HPDE6-E6E7 (cell line): ENCODE measurements at regions not wholly inside any gene's neighbourhood (a gene's known extent, or its start where the extent isn't known, plus 50 kb on each side); places are given as distances from the start of the nearest gene placed in this dataset.

Experiments
- DNase-seq: peaks from one replicate; pipeline ENCODE4 v3.0.0; 2011; ENCODE audit warnings: missing footprints; ENCODE audit errors: extremely low spot score

DNA sequence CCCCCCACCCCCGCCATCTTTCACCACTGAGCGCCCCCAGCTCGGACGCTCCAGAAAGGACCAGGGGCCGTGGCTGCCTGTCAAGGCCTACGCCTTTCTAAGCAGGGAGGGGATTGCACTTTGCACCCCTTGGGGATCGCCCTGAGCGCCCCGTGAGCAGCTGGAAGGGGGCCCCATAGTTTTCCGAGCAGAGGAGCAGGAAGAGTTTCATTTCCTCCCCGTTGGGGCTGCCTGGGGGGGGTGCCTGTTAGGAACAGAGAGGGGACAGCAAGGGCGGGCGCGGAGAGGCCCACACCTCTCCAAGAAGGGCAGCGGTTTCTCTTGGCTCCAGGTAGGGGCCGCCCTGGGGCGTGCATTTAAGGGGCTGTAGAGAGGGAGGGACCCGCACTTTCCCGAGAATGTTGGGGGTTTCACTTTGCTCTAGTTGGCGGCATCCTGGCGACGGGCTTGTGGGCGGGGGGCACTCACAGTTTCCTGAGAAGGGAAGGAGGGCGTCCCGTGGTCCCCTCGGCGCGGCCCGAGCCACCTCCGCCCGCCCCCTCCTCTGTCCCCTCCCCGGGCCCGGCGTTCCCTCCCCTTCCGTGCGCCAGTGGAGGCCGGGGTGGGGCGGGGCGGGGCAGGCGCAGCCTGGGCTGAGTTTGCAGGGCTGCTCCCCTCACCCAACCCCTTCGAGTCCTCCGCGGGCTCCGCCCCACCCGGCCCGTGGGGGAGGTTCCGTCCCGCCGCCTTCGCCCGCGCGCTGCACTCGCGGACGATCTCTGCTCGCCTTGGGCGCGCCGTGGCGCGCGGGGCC is 82.3 kb upstream of the CD99 start:
- DNase-seq: peak; percentile 46

- no peak for DNase-seq
Measured at GRCh38 chrX:2607113-2607512, 84.0 kb upstream of the CD99 start.

DNA sequence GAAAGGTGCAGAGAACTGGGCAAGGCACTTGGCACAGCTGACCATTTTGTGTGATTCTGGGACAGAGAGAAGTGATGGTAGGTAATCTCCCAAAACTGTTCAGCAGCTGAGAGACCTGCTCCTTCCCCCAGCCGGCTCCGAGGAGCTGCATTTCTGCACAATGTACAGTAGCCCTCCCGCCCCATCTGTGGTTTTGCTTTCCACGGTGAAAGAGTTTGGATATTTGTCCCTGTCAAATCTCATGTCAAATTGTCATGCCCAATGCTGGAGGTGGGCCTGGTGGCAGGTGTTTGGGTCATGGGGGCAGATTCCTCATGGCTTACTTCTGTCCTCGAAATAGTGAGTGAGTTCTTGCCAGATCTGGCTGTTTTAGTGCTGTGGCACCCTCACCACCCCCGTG is 90.5 kb upstream of the CD99 start:
- no peak for DNase-seq

- no peak for DNase-seq
Measured at GRCh38 chrX:2596555-2597255, 94.4 kb upstream of the CD99 start.

GRCh38 chrX:2596045-2596444 is 95.0 kb upstream of the CD99 start:
- no peak for DNase-seq

GRCh38 chrX:2595258-2595657 is 94.5 kb upstream of the DHRSX start:
- DNase-seq: no peak

DNA sequence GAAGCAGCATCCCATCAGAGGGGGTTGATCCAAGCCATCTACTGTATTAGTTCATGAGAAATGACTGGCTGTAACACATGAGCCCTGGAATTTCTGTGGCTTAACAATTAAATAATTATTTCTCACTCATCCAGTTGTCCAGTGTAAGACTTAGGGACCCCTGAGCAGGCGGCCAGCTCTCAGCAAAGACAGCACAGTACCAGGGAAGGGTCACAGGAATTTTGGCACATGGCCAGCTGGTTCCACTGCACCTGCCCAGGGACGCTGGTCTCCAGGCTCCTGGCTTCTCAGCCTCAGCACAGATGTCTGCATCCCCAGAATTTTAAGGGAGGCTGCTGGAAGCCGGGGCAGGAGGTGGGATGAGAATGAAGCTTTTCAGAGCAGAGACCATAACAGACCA is 93.7 kb upstream of the DHRSX start:
- no peak for DNase-seq

- DNase-seq: no peak
Measured at GRCh38 chrX:2592279-2592678, 91.5 kb upstream of the DHRSX start.

- DNase-seq: no peak
Measured at GRCh38 chrX:2589186-2590020, 88.6 kb upstream of the DHRSX start.

- no peak for DNase-seq
Measured at GRCh38 chrX:2588049-2588448, 87.3 kb upstream of the DHRSX start.

DNA sequence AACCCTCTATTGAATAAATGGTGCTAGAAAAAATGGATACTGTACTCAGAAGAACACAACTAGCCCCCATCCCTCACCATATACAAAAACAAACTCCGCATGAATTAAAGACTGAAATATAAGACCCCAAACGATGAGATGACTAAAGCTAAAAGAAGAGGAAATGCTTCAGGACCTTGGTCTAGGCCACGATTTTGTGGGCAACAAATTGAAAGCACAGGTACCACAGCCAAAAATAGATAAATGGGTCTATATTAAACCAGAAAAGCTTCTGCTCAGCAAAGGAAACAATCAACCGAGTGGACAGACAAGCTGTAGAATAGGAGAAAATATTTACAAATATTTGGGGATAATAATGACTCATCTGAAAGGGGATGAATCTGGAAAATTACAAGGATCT is 86.4 kb upstream of the DHRSX start:
- no peak for DNase-seq

- DNase-seq: no peak
Measured at GRCh38 chrX:2585158-2585470, 84.3 kb upstream of the DHRSX start.

GRCh38 chrX:2584251-2585157 is 83.7 kb upstream of the DHRSX start:
- no peak for DNase-seq

DNA sequence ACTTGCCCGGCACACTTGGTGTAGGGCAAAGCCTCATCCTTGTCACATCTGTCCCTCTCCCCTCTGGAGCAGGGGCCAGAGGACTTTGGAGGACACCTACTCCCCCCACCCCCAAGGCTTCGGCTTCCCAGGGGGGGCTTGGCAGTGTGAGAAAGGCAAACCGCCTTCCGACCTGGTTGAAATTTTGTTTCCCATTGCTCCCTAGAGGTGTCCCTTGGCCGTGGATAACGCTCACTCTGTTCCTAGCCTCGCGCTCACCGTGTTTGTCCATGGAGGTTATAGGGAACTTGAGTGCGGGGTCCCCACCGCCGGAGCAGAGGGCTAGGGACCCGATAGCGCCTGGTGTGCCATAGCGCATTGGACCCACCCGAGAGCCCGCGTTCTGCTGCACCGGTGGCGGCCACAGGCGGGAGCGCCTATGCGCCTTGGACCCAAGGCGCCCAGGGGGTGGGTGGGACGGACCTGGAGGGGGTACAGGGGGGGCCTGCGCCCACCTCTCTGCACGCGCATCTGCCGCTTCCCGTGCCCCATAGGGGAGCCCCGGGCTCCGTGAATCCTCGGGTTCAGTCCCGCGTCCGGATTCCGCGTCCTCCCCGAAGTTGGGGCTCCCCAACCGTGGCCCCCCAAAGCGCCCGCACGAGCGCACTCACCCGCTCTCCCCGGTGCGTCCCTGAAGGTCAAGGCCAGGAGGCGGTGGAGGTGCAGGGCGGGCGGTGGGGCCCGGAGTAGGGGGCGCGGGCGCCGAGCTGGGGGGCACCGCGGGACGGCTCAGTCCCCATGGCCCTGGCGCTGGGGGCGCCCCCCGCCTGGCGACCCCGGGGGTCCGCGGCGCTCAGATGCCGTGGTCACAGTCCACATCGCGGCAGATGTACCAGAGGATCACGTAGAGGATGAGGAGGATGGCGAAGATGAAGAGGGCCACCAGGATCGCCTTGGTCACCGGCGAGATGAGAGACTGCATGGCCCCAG is 82.7 kb upstream of the DHRSX start:
- no peak for DNase-seq

DNA sequence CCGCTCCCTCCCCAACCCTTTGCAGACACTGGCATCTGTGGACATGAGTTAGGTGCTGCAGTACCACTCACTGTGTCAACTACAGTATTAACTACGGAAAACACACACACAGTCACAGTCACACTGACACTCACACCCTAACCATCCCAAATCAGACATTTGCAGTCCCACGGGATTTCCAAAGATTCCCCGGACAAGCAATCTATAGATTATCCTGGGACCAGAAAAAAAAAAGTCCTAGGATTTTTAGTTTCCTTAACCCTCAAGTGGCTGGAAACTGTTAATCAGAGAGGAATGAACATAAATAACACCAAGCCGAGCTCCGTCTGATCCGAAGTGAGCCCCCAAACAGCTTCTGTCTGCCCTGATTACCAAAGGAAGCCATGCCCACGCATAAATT is 81.9 kb upstream of the DHRSX start:
- DNase-seq: no peak

GRCh38 chrX:2581296-2581695 is 80.5 kb upstream of the DHRSX start:
- no peak for DNase-seq

- DNase-seq: no peak
Measured at GRCh38 chrX:2578864-2579263, 78.1 kb upstream of the DHRSX start.

DNA sequence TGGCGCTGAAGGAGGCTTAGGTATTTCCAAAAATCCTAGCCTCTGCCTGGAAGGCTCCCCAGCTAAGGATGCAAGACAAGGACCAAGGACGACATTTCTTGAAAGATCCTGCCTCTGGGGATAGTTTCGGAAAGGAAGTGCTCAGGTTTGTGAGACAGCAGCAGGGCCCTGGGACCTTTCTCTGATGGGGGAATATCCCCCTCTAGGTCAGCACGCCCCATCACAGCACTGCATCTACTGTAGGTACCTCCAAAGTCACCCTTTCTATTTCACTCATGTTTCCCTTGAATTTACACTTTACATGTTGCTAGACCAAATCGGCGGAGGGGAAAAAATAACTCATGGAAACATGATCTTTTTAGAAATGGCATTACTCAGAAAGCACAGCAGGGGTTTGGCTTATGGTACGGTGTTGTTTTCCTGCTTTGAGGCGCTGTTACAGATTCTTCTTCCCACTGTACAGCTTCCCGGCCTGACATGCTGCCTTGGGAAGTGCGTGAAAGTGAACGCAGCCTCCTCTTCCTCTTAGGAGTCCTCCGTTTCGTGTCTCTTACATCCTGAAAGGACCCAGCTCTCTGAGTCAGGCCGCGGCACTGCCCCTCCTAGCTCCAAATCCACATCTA is 77.2 kb upstream of the DHRSX start:
- no peak for DNase-seq

- no peak for DNase-seq
Measured at GRCh38 chrX:2576793-2577192, 76.0 kb upstream of the DHRSX start.

DNA sequence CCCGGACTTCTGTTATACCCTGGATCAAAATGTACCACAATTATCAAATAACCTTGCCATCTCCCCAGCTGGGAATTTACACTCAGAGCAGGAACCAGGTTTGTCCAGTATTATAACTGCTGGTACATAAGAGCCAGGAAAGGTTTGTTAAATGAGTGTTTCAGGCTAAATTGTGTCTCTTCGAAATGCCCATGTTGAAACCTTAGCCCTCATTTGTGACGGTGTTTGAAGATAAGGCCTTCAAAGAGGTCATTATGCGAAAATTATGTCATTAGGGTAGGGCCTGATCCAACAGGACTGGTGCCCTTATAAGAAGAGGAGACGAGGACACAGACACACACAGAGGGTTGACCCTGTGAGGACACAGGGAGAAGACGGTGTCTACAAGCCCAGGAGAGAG is 73.5 kb upstream of the DHRSX start:
- DNase-seq: no peak
